ENCODE measurements at regions not wholly inside any gene's neighbourhood (a gene's known extent, or its start where the extent isn't known, plus 50 kb on each side); places are given as distances from the start of the nearest gene placed in this dataset.

DNA sequence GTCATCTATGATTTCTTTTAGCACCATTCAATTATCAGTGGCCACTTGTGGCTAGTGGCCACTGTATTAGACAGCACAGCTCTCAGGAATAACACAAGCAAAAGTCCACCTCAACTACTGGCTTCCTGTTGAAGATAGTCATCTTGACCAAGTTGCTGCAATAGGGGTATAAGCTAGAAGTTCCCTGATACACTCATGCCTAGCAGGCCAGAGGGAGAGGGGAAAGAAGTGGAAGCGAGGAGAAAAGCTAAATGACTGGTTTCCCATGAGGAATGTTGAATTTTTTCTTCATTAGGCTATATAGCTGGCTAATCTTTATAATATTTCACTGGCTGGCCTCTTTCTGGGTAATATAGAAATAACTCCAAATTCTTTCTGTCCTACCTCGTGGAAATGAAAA is 327.5 kb upstream of the MEOX2 start:
- Mint-ChIP-seq H3K4me3 (no peak overlapping the region), H3K4me1 (no peaks in the 10 kb centered on the region), H3K27ac (no peak overlapping the region), H3K27me3 (no peaks in the 10 kb centered on the region), H3K9me3 (peaks cover 0 to 7% (median 0%) of the 10 kb centered on the region in 7 donors), H3K36me3 (no peaks in the 10 kb centered on the region)
- ATAC-seq (ENCODE audit: low read depth in 2 of 2) = no peak
- DNase-seq = no peak

DNA sequence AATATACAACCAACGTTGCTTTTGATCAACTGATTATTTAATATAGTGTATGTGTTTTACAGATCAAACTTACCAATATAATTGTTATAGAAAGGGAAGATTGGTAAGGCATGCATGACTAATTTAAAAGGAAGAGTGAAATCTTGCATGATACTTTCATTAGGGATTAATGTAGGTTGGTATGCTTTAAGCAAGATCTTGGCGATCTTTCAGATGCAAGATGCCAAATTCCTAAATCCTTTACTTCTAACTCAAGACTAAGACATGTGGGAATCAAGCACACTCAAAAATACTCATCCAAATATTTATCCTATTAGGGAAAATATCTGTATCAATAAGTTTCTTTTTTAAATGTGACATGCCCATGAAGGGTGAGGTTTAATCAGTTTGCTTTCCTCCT is 321.4 kb upstream of the MEOX2 start:
- ATAC-seq (ENCODE audit: low read depth in 2 of 2) (no peak), DNase-seq (no peak)
- H3K27ac Mint-ChIP-seq = no peak overlapping the region
- no peaks in the 10 kb centered on the region for H3K36me3 Mint-ChIP-seq
- peaks cover 0 to 4% (median 0%) of the 10 kb centered on the region in 7 donors for H3K9me3 Mint-ChIP-seq
- no peak overlapping the region for H3K4me3 Mint-ChIP-seq
- no peaks in the 10 kb centered on the region for H3K4me1 Mint-ChIP-seq
- H3K27me3 Mint-ChIP-seq = no peaks in the 10 kb centered on the region

GRCh38 chr7:16004702-16005101 is 318.2 kb upstream of the MEOX2 start:
- no peak overlapping the region for H3K27ac Mint-ChIP-seq
- no peak overlapping the region for H3K4me3 Mint-ChIP-seq
- H3K4me1 Mint-ChIP-seq = no peaks in the 10 kb centered on the region
- no peaks in the 10 kb centered on the region for H3K36me3 Mint-ChIP-seq
- DNase-seq = no peak
- no peaks in the 10 kb centered on the region for H3K27me3 Mint-ChIP-seq
- H3K9me3 Mint-ChIP-seq = peaks cover 0 to 4% (median 0%) of the 10 kb centered on the region in 7 donors
- no peak for ATAC-seq (ENCODE audit: low read depth in 2 of 2)

DNA sequence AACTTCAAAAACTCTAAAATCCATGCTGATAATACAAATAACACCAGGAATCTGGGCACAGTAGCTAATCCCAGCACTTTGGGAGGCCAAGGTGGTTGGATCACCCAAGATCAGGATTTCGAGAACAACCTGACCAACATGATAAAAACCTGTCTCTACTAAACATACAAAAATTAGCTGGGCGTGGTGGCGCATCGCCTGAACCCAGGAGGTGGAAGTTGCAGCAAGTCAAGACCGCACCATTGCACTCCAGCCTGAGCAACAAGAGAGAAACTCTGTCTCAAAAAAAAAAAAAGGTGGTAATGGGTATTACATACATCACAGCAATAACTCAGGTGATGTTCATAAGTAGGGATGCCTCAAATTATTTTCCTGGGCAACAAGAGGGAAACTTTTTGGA is 315.0 kb upstream of the MEOX2 start:
- no peaks in the 10 kb centered on the region for H3K27me3 Mint-ChIP-seq
- no peaks in the 10 kb centered on the region for H3K4me1 Mint-ChIP-seq
- no peaks in the 10 kb centered on the region for H3K36me3 Mint-ChIP-seq
- DNase-seq (no peak), ATAC-seq (ENCODE audit: low read depth in 2 of 2) (no peak)
- H3K4me3 Mint-ChIP-seq = no peak overlapping the region
- no peak overlapping the region for H3K27ac Mint-ChIP-seq
- peaks cover 0 to 1% (median 0%) of the 10 kb centered on the region in 7 donors for H3K9me3 Mint-ChIP-seq

DNA sequence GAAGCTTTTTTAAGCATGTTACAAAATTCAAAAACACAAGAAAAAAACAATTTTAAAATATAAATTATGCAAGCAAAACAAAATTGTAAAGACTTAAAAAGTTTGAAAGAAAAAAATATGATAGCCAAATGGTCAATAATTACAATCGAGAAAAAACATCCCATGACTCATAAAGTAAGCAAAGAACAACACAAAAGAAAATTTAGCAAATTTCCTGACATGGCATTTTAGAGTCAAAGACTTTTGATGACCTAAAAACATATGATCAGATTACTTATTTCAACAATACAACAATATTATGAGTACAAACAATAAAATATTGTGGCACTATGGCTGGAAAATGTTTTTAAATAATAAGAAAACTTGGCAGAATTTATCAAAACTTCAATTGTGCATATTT is 312.1 kb upstream of the MEOX2 start:
- Mint-ChIP-seq H3K4me3 (no peak overlapping the region), H3K27me3 (no peaks in the 10 kb centered on the region), H3K9me3 (no peaks in the 10 kb centered on the region), H3K4me1 (no peaks in the 10 kb centered on the region), H3K27ac (no peak overlapping the region), H3K36me3 (no peaks in the 10 kb centered on the region)
- no peak for ATAC-seq (ENCODE audit: low read depth in 2 of 2)
- DNase-seq = no peak

DNA sequence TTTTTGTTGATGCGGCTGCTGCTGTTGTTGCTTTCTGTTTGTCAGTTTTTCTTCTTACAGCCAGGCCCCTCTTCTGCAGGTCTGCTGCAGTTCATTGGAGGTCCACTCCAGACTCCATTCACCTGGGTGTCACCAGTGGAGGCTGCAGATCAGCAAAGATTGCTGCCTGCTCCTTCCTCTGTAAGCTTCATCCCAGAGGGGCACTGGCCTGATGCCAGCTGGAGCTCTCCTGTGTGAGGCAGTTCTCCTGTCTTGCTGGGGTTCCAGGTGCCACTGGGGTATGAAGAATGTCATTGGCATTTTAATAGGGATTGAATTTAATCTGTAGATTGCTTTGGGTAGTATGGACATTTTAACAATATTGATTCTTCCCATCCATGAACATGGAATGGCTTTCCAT is 308.5 kb upstream of the MEOX2 start:
- no peak overlapping the region for H3K27ac Mint-ChIP-seq
- H3K4me3 Mint-ChIP-seq = no peak overlapping the region
- no peaks in the 10 kb centered on the region for H3K4me1 Mint-ChIP-seq
- ATAC-seq (ENCODE audit: low read depth in 2 of 2) (no peak), DNase-seq (no peak)
- peaks cover 0 to 1% (median 0%) of the 10 kb centered on the region in 7 donors for H3K9me3 Mint-ChIP-seq
- no peaks in the 10 kb centered on the region for H3K36me3 Mint-ChIP-seq
- H3K27me3 Mint-ChIP-seq = peaks cover 0 to under 1% (median 0%) of the 10 kb centered on the region in 3 donors

DNA sequence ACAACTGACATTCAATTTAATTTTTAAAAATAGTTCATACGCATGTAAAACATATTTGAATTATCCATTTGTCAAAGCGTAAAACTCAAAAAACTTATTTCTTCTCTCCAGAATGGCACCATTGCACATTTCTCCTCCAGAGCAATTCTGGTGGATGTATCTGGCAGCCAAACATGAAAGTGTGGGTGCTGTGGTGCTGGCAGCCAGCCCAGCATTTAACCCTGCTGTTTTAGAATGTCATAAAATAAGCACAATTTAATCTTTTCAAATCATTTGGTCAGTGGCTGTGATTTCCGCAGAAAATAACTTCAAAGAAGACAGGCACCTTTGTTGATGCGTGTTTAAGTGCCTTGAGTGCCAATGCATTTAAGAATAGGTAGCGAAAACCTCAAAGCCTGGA is 302.7 kb upstream of the MEOX2 start:
- Mint-ChIP-seq H3K36me3 (no peaks in the 10 kb centered on the region), H3K4me3 (no peak overlapping the region), H3K4me1 (no peaks in the 10 kb centered on the region), H3K27ac (no peak overlapping the region), H3K9me3 (peaks cover 0 to 1% (median 0%) of the 10 kb centered on the region in 7 donors), H3K27me3 (peaks cover 0 to 4% (median 0%) of the 10 kb centered on the region in 3 donors)
- ATAC-seq (ENCODE audit: low read depth in 2 of 2) = no peak
- no peak for DNase-seq

DNA sequence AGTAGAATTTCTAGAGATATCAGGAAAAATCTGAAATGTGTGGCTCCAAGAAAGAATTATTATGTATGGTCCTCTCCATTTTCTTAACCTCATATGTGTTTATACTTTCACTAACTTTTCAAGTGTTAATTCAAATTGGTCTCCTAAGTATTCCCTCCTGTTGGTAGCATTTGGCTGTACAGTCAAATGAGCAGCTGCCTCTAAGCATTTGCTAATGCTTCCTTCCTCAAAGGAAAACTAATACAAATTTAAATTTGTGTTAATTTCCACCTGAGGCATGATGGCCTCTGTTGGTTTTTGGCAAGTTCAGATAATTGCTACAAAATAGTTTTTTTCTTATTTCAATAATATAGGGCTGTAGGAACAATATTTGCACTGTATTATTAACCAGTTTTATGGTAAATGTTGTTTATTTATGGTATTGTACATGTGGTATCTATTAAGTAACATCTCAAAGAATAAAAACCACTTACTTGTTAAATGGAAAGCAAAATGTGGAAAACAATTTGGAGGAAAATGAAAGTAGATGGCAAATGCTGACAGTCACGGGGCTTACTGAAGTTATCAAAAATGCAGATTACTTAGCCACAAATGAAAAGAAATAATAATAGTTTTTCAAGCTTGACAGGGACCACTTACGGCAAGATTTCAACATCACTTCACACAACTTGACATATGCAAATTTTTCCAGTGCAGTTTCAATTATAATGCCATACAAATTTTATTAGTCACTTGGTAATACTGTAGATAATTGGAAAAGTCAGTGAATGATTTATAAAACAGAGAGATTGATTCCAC is 299.3 kb upstream of the MEOX2 start:
- H3K36me3 Mint-ChIP-seq = no peaks in the 10 kb centered on the region
- no peaks in the 10 kb centered on the region for H3K4me1 Mint-ChIP-seq
- no peak for ATAC-seq (ENCODE audit: low read depth in 2 of 2)
- no peaks in the 10 kb centered on the region for H3K9me3 Mint-ChIP-seq
- no peak for DNase-seq
- no peak overlapping the region for H3K4me3 Mint-ChIP-seq
- no peak overlapping the region for H3K27ac Mint-ChIP-seq
- peaks cover 0 to 4% (median 0%) of the 10 kb centered on the region in 3 donors for H3K27me3 Mint-ChIP-seq

DNA sequence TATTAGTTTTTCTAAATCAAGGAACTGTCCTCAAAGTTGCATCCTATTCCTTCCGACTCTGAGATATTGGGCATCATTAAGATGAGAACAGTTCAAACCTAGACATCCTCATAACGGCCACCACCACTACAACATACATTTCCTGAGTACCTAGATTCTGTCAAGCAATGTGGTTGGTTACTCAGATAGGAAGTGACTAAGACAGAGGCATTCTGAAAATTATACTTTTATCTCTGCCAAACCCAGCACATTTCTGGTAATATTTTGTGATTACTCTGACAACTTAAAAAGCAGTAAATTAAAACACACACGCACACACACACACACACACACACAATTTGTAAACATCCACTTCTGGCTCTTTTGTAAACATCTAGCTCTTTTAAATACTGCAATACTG is 291.2 kb upstream of the MEOX2 start:
- Mint-ChIP-seq H3K4me1 (no peaks in the 10 kb centered on the region), H3K36me3 (no peaks in the 10 kb centered on the region), H3K27ac (peak overlapping the region in 1 of 6 donors; percentile 2), H3K27me3 (no peaks in the 10 kb centered on the region), H3K9me3 (peaks cover 0 to 5% (median 0%) of the 10 kb centered on the region in 7 donors), H3K4me3 (no peak overlapping the region)
- ATAC-seq (ENCODE audit: low read depth in 2 of 2) = no peak
- no peak for DNase-seq

GRCh38 chr7:15972862-15973275 is 286.4 kb upstream of the MEOX2 start:
- no peaks in the 10 kb centered on the region for H3K27me3 Mint-ChIP-seq
- ATAC-seq (ENCODE audit: low read depth in 2 of 2) = no peak
- H3K27ac Mint-ChIP-seq = no peak overlapping the region
- no peaks in the 10 kb centered on the region for H3K4me1 Mint-ChIP-seq
- DNase-seq = no peak
- peaks cover 0 to 3% (median 0%) of the 10 kb centered on the region in 7 donors for H3K9me3 Mint-ChIP-seq
- no peak overlapping the region for H3K4me3 Mint-ChIP-seq
- H3K36me3 Mint-ChIP-seq = no peaks in the 10 kb centered on the region

DNA sequence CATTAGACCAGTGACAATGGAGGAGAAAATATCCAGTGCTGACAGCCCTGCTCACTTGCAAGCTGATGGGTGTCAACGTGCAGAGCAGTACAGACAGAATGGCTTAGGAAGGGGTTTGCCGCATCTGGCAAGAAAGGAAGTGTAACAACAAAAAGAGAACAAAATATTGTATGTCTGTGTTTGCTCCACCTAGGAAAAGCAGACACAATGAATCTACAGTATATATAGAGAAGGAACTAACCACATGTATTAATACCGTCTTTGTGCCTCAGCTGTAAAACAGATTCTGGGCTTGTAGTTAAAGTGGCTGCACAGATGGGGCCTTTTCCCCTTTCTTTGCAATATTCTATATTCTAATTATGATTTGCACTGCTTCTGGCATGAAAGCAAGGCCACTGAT is 281.1 kb upstream of the MEOX2 start:
- H3K27me3 Mint-ChIP-seq = no peaks in the 10 kb centered on the region
- H3K9me3 Mint-ChIP-seq = peaks cover 0 to 4% (median 0%) of the 10 kb centered on the region in 7 donors
- DNase-seq = no peak
- no peaks in the 10 kb centered on the region for H3K36me3 Mint-ChIP-seq
- H3K4me3 Mint-ChIP-seq = no peak overlapping the region
- ATAC-seq (ENCODE audit: low read depth in 2 of 2) = no peak
- no peak overlapping the region for H3K27ac Mint-ChIP-seq
- H3K4me1 Mint-ChIP-seq = no peaks in the 10 kb centered on the region

GRCh38 chr7:15967121-15967520 is 280.6 kb upstream of the MEOX2 start:
- DNase-seq (no peak), ATAC-seq (ENCODE audit: low read depth in 2 of 2) (no peak)
- peaks cover 0 to 4% (median 0%) of the 10 kb centered on the region in 7 donors for H3K9me3 Mint-ChIP-seq
- H3K4me1 Mint-ChIP-seq = no peaks in the 10 kb centered on the region
- H3K36me3 Mint-ChIP-seq = no peaks in the 10 kb centered on the region
- no peak overlapping the region for H3K4me3 Mint-ChIP-seq
- H3K27ac Mint-ChIP-seq = no peak overlapping the region
- no peaks in the 10 kb centered on the region for H3K27me3 Mint-ChIP-seq

GRCh38 chr7:15963206-15963605 is 276.7 kb upstream of the MEOX2 start:
- Mint-ChIP-seq H3K27me3 (no peaks in the 10 kb centered on the region), H3K9me3 (peaks cover 0 to 5% (median 4%) of the 10 kb centered on the region in 7 donors), H3K36me3 (no peaks in the 10 kb centered on the region), H3K4me3 (no peak overlapping the region), H3K27ac (no peak overlapping the region), H3K4me1 (no peaks in the 10 kb centered on the region)
- ATAC-seq (ENCODE audit: low read depth in 2 of 2) (no peak), DNase-seq (no peak)

- Mint-ChIP-seq H3K4me3 (no peak overlapping the region), H3K9me3 (peaks cover 1 to 10% (median 4%) of the 10 kb centered on the region in 7 donors), H3K27me3 (no peaks in the 10 kb centered on the region), H3K27ac (no peak overlapping the region), H3K36me3 (no peaks in the 10 kb centered on the region), H3K4me1 (no peaks in the 10 kb centered on the region)
- DNase-seq = no peak
- no peak for ATAC-seq (ENCODE audit: low read depth in 2 of 2)
Measured at GRCh38 chr7:15954671-15955354, 268.3 kb upstream of the MEOX2 start.
